CD4-positive, alpha-beta T cell (primary cell): ENCODE measurements at regions not wholly inside any gene's neighbourhood (a gene's known extent, or its start where the extent isn't known, plus 50 kb on each side); places are given as distances from the start of the nearest gene placed in this dataset.

Experiments
- ATAC-seq: fragments of 200-7000 bp; cut with Tn5 transposase; one replicate; pipeline ENCODE4 v1.10.0; 2022; ENCODE audit warnings: mild to moderate bottlenecking; ENCODE audit not compliant: poor library complexity
- CTCF ChIA-PET: fragments of 350-600 bp; sonication (Branson Sonifier 250); formaldehyde crosslinking; loops from one replicate; lab custom pipeline; 2021; ENCODE audit warnings: antibody characterized with exemption, inconsistent platforms; lab: Charles Lee
- POLR2A ChIA-PET: fragments of 350-600 bp; sonication (Branson Sonifier 250); formaldehyde crosslinking; loops from one replicate; lab custom pipeline; 2021; ENCODE audit warnings: antibody characterized with exemption, inconsistent platforms; lab: Charles Lee
- DNase-seq, 14 experiments: peaks; one replicate each; pipeline ENCODE4 v3.0.0-alpha.2; 2013 to 2020; ENCODE audit warnings: mixed read lengths in 2 of 14
- H3K27ac ChIP-seq, 2 donors: one replicate each; pipeline versions ENCODE4 v1.5.1 to v1.7.0; 2013; ENCODE audit warnings: low read length in 2 of 2, low read depth in 1 of 2, mild to moderate bottlenecking in 1 of 2
- H3K27me3 ChIP-seq, 2 experiments: 1 replicate in 1 of 2; 2 replicates in 1 of 2; pipeline versions ENCODE4 v1.6.1 to v1.7.0; 2013; ENCODE audit warnings: low read length in 2 of 2, control low read depth in 1 of 2, mild to moderate bottlenecking in 1 of 2, moderate library complexity in 1 of 2; ENCODE audit not compliant: insufficient read depth in 2 of 2, control insufficient read depth in 1 of 2
- H3K36me3 ChIP-seq: one replicate; pipeline ENCODE4 v1.6.1; 2013; ENCODE audit warnings: low read length, control low read depth; ENCODE audit not compliant: insufficient read depth
- H3K4me1 ChIP-seq: one replicate; pipeline ENCODE4 v1.6.1; 2013; ENCODE audit warnings: low read length, control low read depth; ENCODE audit not compliant: insufficient read depth
- H3K4me3 ChIP-seq: one replicate; pipeline ENCODE4 v1.5.1; 2013; ENCODE audit warnings: mild to moderate bottlenecking, low read length, moderate library complexity
- H3K9me3 ChIP-seq, 2 experiments: 1 replicate in 1 of 2; 2 replicates in 1 of 2; pipeline versions ENCODE4 v1.6.1 to v1.7.0; 2013; ENCODE audit warnings: low read length in 2 of 2, mild to moderate bottlenecking in 2 of 2, control low read depth in 1 of 2, moderate library complexity in 1 of 2; ENCODE audit not compliant: control insufficient read depth in 1 of 2, insufficient read depth in 1 of 2
- H3K27ac Mint-ChIP-seq: one replicate; pipeline ENCODE4 v1.8.0; 2020; ENCODE audit warnings: mixed read lengths
- H3K27me3 Mint-ChIP-seq: one replicate; pipeline ENCODE4 v1.8.0; 2021; ENCODE audit warnings: mixed read lengths
- H3K36me3 Mint-ChIP-seq: one replicate; pipeline ENCODE4 v1.8.0; 2021; ENCODE audit warnings: low read depth, mixed read lengths
- H3K4me1 Mint-ChIP-seq: one replicate; pipeline ENCODE4 v1.8.0; 2021; ENCODE audit warnings: low read depth, mixed read lengths
- H3K4me3 Mint-ChIP-seq: one replicate; pipeline ENCODE4 v1.8.0; 2020; ENCODE audit warnings: mild to moderate bottlenecking, mixed read lengths
- H3K9me3 Mint-ChIP-seq: one replicate; pipeline ENCODE4 v1.8.0; 2020; ENCODE audit warnings: mixed read lengths
- intact Hi-C, 2 experiments: fragments of 100-400 bp; cut with DNase I in 1 of 2; cut with micrococcal nuclease in 1 of 2; formaldehyde crosslinking; loops; one replicate each; pipeline versions ENCODE4 v1.15.1 to v1.9.0; 2023 to 2025; cut with DNase I, micrococcal nuclease
- TF ChIP-seq, protein P1 (sequence below): fragments of 200-600 bp; IDR thresholded peaks from one replicate; pipeline ENCODE4 v1.8.0; 2022; ENCODE audit warnings: antibody characterized with exemption, mild to moderate bottlenecking

DNA sequence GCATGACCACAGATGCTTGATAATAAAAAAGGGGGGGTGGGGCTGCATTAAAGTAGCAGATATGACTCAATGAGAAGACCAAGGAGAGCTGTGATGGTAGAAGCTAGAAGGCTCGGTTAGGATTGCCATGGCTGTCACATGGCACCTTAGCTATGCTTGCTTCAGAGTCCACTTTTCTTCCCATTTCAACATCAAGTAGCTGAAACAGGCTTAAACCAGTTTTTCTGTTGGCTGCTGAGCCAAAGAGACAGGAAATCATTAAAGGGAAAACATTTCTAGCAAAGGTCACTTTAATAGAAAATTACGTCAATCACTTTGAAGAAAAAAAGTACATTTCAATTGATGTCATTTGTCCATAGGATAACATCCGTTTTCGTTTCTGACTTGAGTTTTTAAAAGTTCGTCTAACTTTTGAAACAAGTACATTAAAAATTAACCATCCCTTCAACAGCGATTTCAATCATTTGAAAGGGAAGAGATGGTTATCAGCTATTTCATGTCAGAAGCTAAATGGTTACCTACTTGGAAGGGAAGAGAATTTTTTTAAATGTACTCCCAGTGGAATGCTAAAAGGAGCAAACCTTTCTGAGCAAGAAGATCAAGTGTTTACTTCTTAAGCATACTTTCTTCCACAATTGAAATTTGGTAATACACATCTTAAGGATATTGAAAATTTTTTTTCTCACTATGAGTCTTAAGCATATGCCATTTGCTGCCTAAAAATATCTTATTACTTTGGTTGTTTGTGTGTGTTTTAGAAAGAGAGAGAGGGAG lies 488.1 kb upstream of the PRMT6 start:
- Histone ChIP-seq H3K4me1 (no peaks in the 10 kb centered on the region), H3K36me3 (no peaks in the 10 kb centered on the region), H3K4me3 (no peak overlapping the region), H3K27ac (no peak overlapping the region), H3K9me3 (no peaks in the 10 kb centered on the region), H3K27me3 (no peaks in the 10 kb centered on the region)
- CTCF ChIA-PET: no interaction called here
- Mint-ChIP-seq H3K9me3 (peaks cover 12% of the 10 kb centered on the region), H3K36me3 (no peaks in the 10 kb centered on the region), H3K27ac (no peak overlapping the region), H3K4me3 (no peak overlapping the region), H3K4me1 (no peaks in the 10 kb centered on the region), H3K27me3 (no peaks in the 10 kb centered on the region)
- intact Hi-C loops: no loop called here
- TF ChIP-seq, protein P1, sequence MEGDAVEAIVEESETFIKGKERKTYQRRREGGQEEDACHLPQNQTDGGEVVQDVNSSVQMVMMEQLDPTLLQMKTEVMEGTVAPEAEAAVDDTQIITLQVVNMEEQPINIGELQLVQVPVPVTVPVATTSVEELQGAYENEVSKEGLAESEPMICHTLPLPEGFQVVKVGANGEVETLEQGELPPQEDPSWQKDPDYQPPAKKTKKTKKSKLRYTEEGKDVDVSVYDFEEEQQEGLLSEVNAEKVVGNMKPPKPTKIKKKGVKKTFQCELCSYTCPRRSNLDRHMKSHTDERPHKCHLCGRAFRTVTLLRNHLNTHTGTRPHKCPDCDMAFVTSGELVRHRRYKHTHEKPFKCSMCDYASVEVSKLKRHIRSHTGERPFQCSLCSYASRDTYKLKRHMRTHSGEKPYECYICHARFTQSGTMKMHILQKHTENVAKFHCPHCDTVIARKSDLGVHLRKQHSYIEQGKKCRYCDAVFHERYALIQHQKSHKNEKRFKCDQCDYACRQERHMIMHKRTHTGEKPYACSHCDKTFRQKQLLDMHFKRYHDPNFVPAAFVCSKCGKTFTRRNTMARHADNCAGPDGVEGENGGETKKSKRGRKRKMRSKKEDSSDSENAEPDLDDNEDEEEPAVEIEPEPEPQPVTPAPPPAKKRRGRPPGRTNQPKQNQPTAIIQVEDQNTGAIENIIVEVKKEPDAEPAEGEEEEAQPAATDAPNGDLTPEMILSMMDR: no peak
- ATAC-seq (no peak), DNase-seq (no peak)
- POLR2A ChIA-PET: no interaction called here

DNA sequence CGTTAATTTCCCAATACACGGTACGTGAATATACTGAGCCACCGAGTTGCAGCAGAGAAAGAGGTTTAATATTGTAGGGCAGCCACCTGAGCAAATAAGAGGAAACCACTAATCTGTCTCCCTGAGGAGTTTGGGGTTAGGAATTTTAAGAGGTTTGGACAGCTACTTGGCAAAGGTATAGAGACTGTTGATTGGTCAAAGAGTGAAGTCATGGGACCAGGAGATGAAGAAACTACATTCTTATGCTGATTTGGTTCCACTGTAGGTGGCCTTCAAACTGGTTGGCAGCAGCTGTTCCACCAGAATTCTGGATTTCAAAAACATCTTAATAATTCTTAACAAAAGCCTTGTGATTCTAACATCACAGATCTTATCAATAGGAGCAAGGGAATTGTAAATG lies 485.4 kb upstream of the PRMT6 start:
- intact Hi-C loops: no loop called here
- H3K4me3 ChIP-seq: no peak overlapping the region
- POLR2A ChIA-PET: no interaction called here
- DNase-seq (no peak), ATAC-seq (no peak)
- H3K4me3 Mint-ChIP-seq: no peak overlapping the region
- no peak overlapping the region for H3K27ac Mint-ChIP-seq
- no peaks in the 10 kb centered on the region for H3K4me1 ChIP-seq
- H3K4me1 Mint-ChIP-seq: no peaks in the 10 kb centered on the region
- no peaks in the 10 kb centered on the region for H3K36me3 ChIP-seq
- H3K9me3 ChIP-seq: no peaks in the 10 kb centered on the region
- CTCF ChIA-PET: no interaction called here
- TF ChIP-seq, protein P1: no peak
- no peak overlapping the region for H3K27ac ChIP-seq
- no peaks in the 10 kb centered on the region for H3K27me3 Mint-ChIP-seq
- H3K27me3 ChIP-seq: no peaks in the 10 kb centered on the region
- H3K9me3 Mint-ChIP-seq: peaks cover 9% of the 10 kb centered on the region
- H3K36me3 Mint-ChIP-seq: no peaks in the 10 kb centered on the region

GRCh38 chr1:106584107-106584506 lies 472.4 kb upstream of the PRMT6 start:
- Mint-ChIP-seq H3K27me3 (no peaks in the 10 kb centered on the region), H3K4me3 (no peak overlapping the region), H3K27ac (no peak overlapping the region), H3K9me3 (peaks cover 27% of the 10 kb centered on the region), H3K36me3 (no peaks in the 10 kb centered on the region), H3K4me1 (no peaks in the 10 kb centered on the region)
- TF ChIP-seq, protein P1: no peak
- H3K4me1 ChIP-seq: no peaks in the 10 kb centered on the region
- no peaks in the 10 kb centered on the region for H3K9me3 ChIP-seq
- DNase-seq (no peak), ATAC-seq (no peak)
- intact Hi-C loops: no loop called here
- POLR2A ChIA-PET: no interaction called here
- no peaks in the 10 kb centered on the region for H3K27me3 ChIP-seq
- no peaks in the 10 kb centered on the region for H3K36me3 ChIP-seq
- CTCF ChIA-PET: no interaction called here
- H3K4me3 ChIP-seq: no peak overlapping the region
- no peak overlapping the region for H3K27ac ChIP-seq
